Trophoblast cell (in vitro differentiated cells and primary cell): ENCODE measurements at regions not wholly inside any gene's neighbourhood (a gene's known extent, or its start where the extent isn't known, plus 50 kb on each side); places are given as distances from the start of the nearest gene placed in this dataset.
A peak's percentile ranks its signal among the peaks of the same experiment; 100 is the strongest.

Experiments
- DNase-seq, 2 donors: peaks; one replicate each; pipeline ENCODE4 v3.0.0-alpha.2; 2016
- H2AFZ ChIP-seq: 2 replicates; pipeline ENCODE4 v1.6.1; 2013; ENCODE audit warnings: low read length, moderate library complexity, mild to moderate bottlenecking; ENCODE audit not compliant: insufficient read depth, poor library complexity
- H2AK5ac ChIP-seq: 2 replicates; pipeline ENCODE4 v1.6.1; 2013; ENCODE audit warnings: mild to moderate bottlenecking, low read length
- H2BK120ac ChIP-seq: 2 replicates; pipeline ENCODE4 v1.6.1; 2013; ENCODE audit warnings: low read length, mild to moderate bottlenecking, moderate library complexity; ENCODE audit not compliant: insufficient read depth, poor library complexity
- H2BK12ac ChIP-seq: 2 replicates; pipeline ENCODE4 v1.6.1; 2013; ENCODE audit warnings: mild to moderate bottlenecking, low read length, moderate library complexity
- H2BK5ac ChIP-seq: 2 replicates; pipeline ENCODE4 v1.6.1; 2013; ENCODE audit warnings: low read length, low read depth, moderate library complexity, mild to moderate bottlenecking; ENCODE audit not compliant: poor library complexity
- H3K14ac ChIP-seq: 2 replicates; pipeline ENCODE4 v1.6.1; 2013; ENCODE audit warnings: mild to moderate bottlenecking, low read length
- H3K18ac ChIP-seq: 2 replicates; pipeline ENCODE4 v1.6.1; 2013; ENCODE audit warnings: mild to moderate bottlenecking, low read length
- H3K23ac ChIP-seq: 2 replicates; pipeline ENCODE4 v1.6.1; 2013; ENCODE audit warnings: low read length
- H3K27ac ChIP-seq: 2 replicates; pipeline ENCODE4 v1.5.1; 2013; ENCODE audit warnings: low read depth, mild to moderate bottlenecking, inconsistent platforms, low read length, moderate library complexity
- H3K27me3 ChIP-seq: 2 replicates; pipeline ENCODE4 v1.6.1; 2013; ENCODE audit warnings: inconsistent platforms, mild to moderate bottlenecking, low read length, moderate library complexity; ENCODE audit not compliant: insufficient read depth
- H3K36me3 ChIP-seq, 2 experiments: 1 replicate in 1 of 2; 2 replicates in 1 of 2; pipeline ENCODE4 v1.6.1; 2013; ENCODE audit warnings: low read length in 2 of 2, mild to moderate bottlenecking in 2 of 2, moderate library complexity in 1 of 2; ENCODE audit not compliant: insufficient read depth in 2 of 2, control insufficient read depth in 1 of 2
- H3K4ac ChIP-seq: 2 replicates; pipeline ENCODE4 v1.6.1; 2013; ENCODE audit warnings: low read depth, mild to moderate bottlenecking, low read length, moderate library complexity
- H3K4me1 ChIP-seq, 2 experiments: 1 replicate in 1 of 2; 2 replicates in 1 of 2; pipeline ENCODE4 v1.6.1; 2013; ENCODE audit warnings: low read length in 2 of 2, mild to moderate bottlenecking in 2 of 2, moderate library complexity in 1 of 2; ENCODE audit not compliant: insufficient read depth in 2 of 2, control insufficient read depth in 1 of 2
- H3K4me2 ChIP-seq: 2 replicates; pipeline ENCODE4 v1.6.1; 2013; ENCODE audit warnings: inconsistent platforms, mild to moderate bottlenecking, low read length, moderate library complexity
- H3K4me3 ChIP-seq: 2 replicates; pipeline ENCODE4 v1.5.1; 2013; ENCODE audit warnings: mild to moderate bottlenecking, low read depth, low read length, inconsistent platforms
- H3K79me1 ChIP-seq: one replicate; pipeline ENCODE4 v1.6.1; 2013; ENCODE audit warnings: low read length
- H3K79me2 ChIP-seq: 2 replicates; pipeline ENCODE4 v1.6.1; 2013; ENCODE audit warnings: low read length, mild to moderate bottlenecking; ENCODE audit not compliant: control insufficient read depth, insufficient read depth, poor library complexity
- H3K9ac ChIP-seq: 2 replicates; pipeline ENCODE4 v1.6.1; 2013; ENCODE audit warnings: mild to moderate bottlenecking, low read length
- H3K9me3 ChIP-seq: 2 replicates; pipeline ENCODE4 v1.6.1; 2013; ENCODE audit warnings: low read depth, mild to moderate bottlenecking, control low read depth, inconsistent platforms, low read length; ENCODE audit not compliant: insufficient read depth
- H4K12ac ChIP-seq: 2 replicates; pipeline ENCODE4 v1.6.1; 2013; ENCODE audit warnings: low read depth, mild to moderate bottlenecking, low read length, moderate library complexity
- H4K8ac ChIP-seq: 2 replicates; pipeline ENCODE4 v1.6.1; 2013; ENCODE audit warnings: low read depth, mild to moderate bottlenecking, low read length, moderate library complexity
- H4K91ac ChIP-seq: one replicate; pipeline ENCODE4 v1.6.1; 2013; ENCODE audit warnings: low read depth, mild to moderate bottlenecking, low read length, moderate library complexity
- WGBS: extraction: QIAGEN DNeasy Blood & Tissue Kit; methylation state at CpG from one replicate; pipeline ENCODE4 v1.1.7; 2013; ENCODE audit warnings: missing lambda C conversion rate; ENCODE audit not compliant: insufficient read length, insufficient coverage; ENCODE audit errors: extremely low coverage; 5-methylcytosine and 5-hydroxymethylcytosine counted together

GRCh38 chr3:72130565-72130964 is 345.6 kb upstream of the PROK2 start:
- DNase-seq = no peak
- Histone ChIP-seq H3K4me2 (no peak overlapping the region), H3K4me1 (peaks cover 0 to 2% of the 10 kb centered on the region in 2 experiments), H2AFZ (no peak overlapping the region), H3K4ac (no peak overlapping the region), H3K14ac (no peak overlapping the region), H2BK12ac (no peak overlapping the region), H3K23ac (no peak overlapping the region), H3K79me2 (no peaks in the 10 kb centered on the region), H3K27ac (no peak overlapping the region), H2AK5ac (no peak overlapping the region), H3K9ac (no peak overlapping the region), H4K91ac (no peak overlapping the region), H3K27me3 (no peaks in the 10 kb centered on the region), H3K36me3 (no peaks in the 10 kb centered on the region), H3K18ac (no peak overlapping the region), H2BK120ac (no peak overlapping the region), H3K9me3 (no peaks in the 10 kb centered on the region), H2BK5ac (no peak overlapping the region), H3K79me1 (no peaks in the 10 kb centered on the region), H3K4me3 (no peak overlapping the region), H4K12ac (no peak overlapping the region), H4K8ac (no peak overlapping the region)
- no CpG with 5 or more reads among the region's 3 CpGs for WGBS

GRCh38 chr3:72129501-72130094 is 344.6 kb upstream of the PROK2 start:
- Histone ChIP-seq H3K79me1 (no peaks in the 10 kb centered on the region), H2AFZ (no peak overlapping the region), H3K4ac (no peak overlapping the region), H3K9ac (no peak overlapping the region), H2AK5ac (no peak overlapping the region), H3K27me3 (no peaks in the 10 kb centered on the region), H3K27ac (no peak overlapping the region), H4K91ac (no peak overlapping the region), H2BK5ac (no peak overlapping the region), H4K12ac (no peak overlapping the region), H3K23ac (no peak overlapping the region), H3K14ac (no peak overlapping the region), H3K4me3 (no peak overlapping the region), H3K79me2 (no peaks in the 10 kb centered on the region), H2BK120ac (no peak overlapping the region), H3K4me1 (no peaks in the 10 kb centered on the region), H3K36me3 (no peaks in the 10 kb centered on the region), H2BK12ac (no peak overlapping the region), H3K9me3 (no peaks in the 10 kb centered on the region), H4K8ac (no peak overlapping the region), H3K4me2 (no peak overlapping the region), H3K18ac (no peak overlapping the region)
- no CpG with 5 or more reads among the region's 5 CpGs for WGBS
- DNase-seq = no peak

- Histone ChIP-seq H3K79me1 (no peaks in the 10 kb centered on the region), H3K36me3 (no peaks in the 10 kb centered on the region), H3K9me3 (no peaks in the 10 kb centered on the region), H3K23ac (no peak overlapping the region), H4K8ac (no peak overlapping the region), H2BK120ac (no peak overlapping the region), H3K4me3 (no peak overlapping the region), H2AFZ (no peak overlapping the region), H3K4me2 (no peak overlapping the region), H2BK12ac (no peak overlapping the region), H3K4me1 (no peaks in the 10 kb centered on the region), H3K79me2 (no peaks in the 10 kb centered on the region), H3K27ac (no peak overlapping the region), H3K4ac (no peak overlapping the region), H3K9ac (no peak overlapping the region), H4K91ac (no peak overlapping the region), H2AK5ac (no peak overlapping the region), H3K14ac (no peak overlapping the region), H3K18ac (no peak overlapping the region), H3K27me3 (no peaks in the 10 kb centered on the region), H4K12ac (no peak overlapping the region), H2BK5ac (no peak overlapping the region)
- no peak for DNase-seq
- WGBS = no CpG with 5 or more reads among the region's 2 CpGs
Observed at GRCh38 chr3:72128921-72129320, 344.0 kb upstream of the PROK2 start.

GRCh38 chr3:72127844-72128243 is 342.9 kb upstream of the PROK2 start:
- H3K4me1 ChIP-seq = no peaks in the 10 kb centered on the region

More at GRCh38 chr3:72127844-72128243, 342.9 kb upstream of the PROK2 start:
- H4K12ac ChIP-seq = no peak overlapping the region
- H3K4me3 ChIP-seq = no peak overlapping the region
- no peak overlapping the region for H2AFZ ChIP-seq
- no peak overlapping the region for H3K14ac ChIP-seq
- no peaks in the 10 kb centered on the region for H3K79me2 ChIP-seq
- H4K8ac ChIP-seq = no peak overlapping the region
- no peak overlapping the region for H3K4me2 ChIP-seq
- peak; percentile 8 to 18 for DNase-seq
- H3K9me3 ChIP-seq = no peaks in the 10 kb centered on the region
- no peak overlapping the region for H3K23ac ChIP-seq
- no peak overlapping the region for H2AK5ac ChIP-seq
- no peak overlapping the region for H3K9ac ChIP-seq
- H2BK5ac ChIP-seq = no peak overlapping the region
- no peak overlapping the region for H4K91ac ChIP-seq
- H3K27ac ChIP-seq = no peak overlapping the region
- no peaks in the 10 kb centered on the region for H3K79me1 ChIP-seq
- no peak overlapping the region for H3K18ac ChIP-seq
- no CpG with 5 or more reads among the region's 3 CpGs for WGBS
- no peaks in the 10 kb centered on the region for H3K27me3 ChIP-seq
- H3K36me3 ChIP-seq = no peaks in the 10 kb centered on the region
- H2BK120ac ChIP-seq = no peak overlapping the region
- H3K4ac ChIP-seq = no peak overlapping the region
- H2BK12ac ChIP-seq = no peak overlapping the region
